ENCODE measurements at regions not wholly inside any gene's neighbourhood (a gene's known extent, or its start where the extent isn't known, plus 50 kb on each side); places are given as distances from the start of the nearest gene placed in this dataset.
A peak's percentile ranks its signal among the peaks of the same experiment; 100 is the strongest.
"Not testable (repeated sequence)": the region's sequence is repeated elsewhere in the genome, so short reads cannot be mapped to it uniquely, and the experiment has no call there.

- DNase-seq, result peak; percentile 30 to 41
These were observed 256.6 kb upstream of the ID2 start for GRCh38 chr2:8424997-8425900.

GRCh38 chr2:8426550-8426949 is 255.3 kb upstream of the ID2 start:
- DNase-seq, result no peak

- no peak for DNase-seq
These were observed 254.6 kb upstream of the ID2 start for GRCh38 chr2:8427211-8427610.

GRCh38 chr2:8430628-8431027 is 251.2 kb upstream of the ID2 start:
- DNase-seq, result no peak

- no peak for DNase-seq
These were observed 250.3 kb upstream of the ID2 start for GRCh38 chr2:8431446-8432125.

GRCh38 chr2:8432706-8433336 is 249.0 kb upstream of the ID2 start:
- DNase-seq, result peak in 1 of 2 donors; percentile 29

- DNase-seq, result no peak
These were observed 248.5 kb upstream of the ID2 start for GRCh38 chr2:8433390-8433789.

- no peak for DNase-seq
These were observed 246.2 kb upstream of the ID2 start for GRCh38 chr2:8435608-8436007.

- DNase-seq, result no peak
These were observed 245.3 kb upstream of the ID2 start for GRCh38 chr2:8436585-8436984.

GRCh38 chr2:8437228-8437948 is 244.5 kb upstream of the ID2 start:
- no peak for DNase-seq

- no peak for DNase-seq
These were observed 243.9 kb upstream of the ID2 start for GRCh38 chr2:8437949-8438400.

- DNase-seq, result peak in 1 of 2 donors; percentile 36
These were observed 243.4 kb upstream of the ID2 start for GRCh38 chr2:8438476-8438875.

- no peak for DNase-seq
These were observed 242.9 kb upstream of the ID2 start for GRCh38 chr2:8438996-8439395.

- no peak for DNase-seq
These were observed 241.7 kb upstream of the ID2 start for GRCh38 chr2:8440029-8440778.

GRCh38 chr2:8441371-8441770 is 240.5 kb upstream of the ID2 start:
- no peak for DNase-seq

GRCh38 chr2:8441986-8442385 is 239.9 kb upstream of the ID2 start:
- DNase-seq, result no peak

- DNase-seq, result no peak
These were observed 238.9 kb upstream of the ID2 start for GRCh38 chr2:8442833-8443486.

GRCh38 chr2:8445580-8445979 is 236.3 kb upstream of the ID2 start:
- no peak for DNase-seq

GRCh38 chr2:8446751-8447150 is 235.1 kb upstream of the ID2 start:
- not testable (repeated sequence) for DNase-seq

GRCh38 chr2:8447610-8448221 is 234.1 kb upstream of the ID2 start:
- no peak for DNase-seq
